ENCODE measurements at regions not wholly inside any gene's neighbourhood (a gene's known extent, or its start where the extent isn't known, plus 50 kb on each side); places are given as distances from the start of the nearest gene placed in this dataset.

- TF ChIP-seq ZNF174 (CRISPR knock-in tag; IDR thresholded peaks at IDR 0.05) (no peak), GATAD2A (IDR thresholded peaks at IDR 0.05) (no peak), HNRNPUL1 (IDR thresholded peaks at IDR 0.05; ENCODE audit: low read length) (no peak)
These were observed 223.1 kb upstream of the CAND1 start for GRCh38 chr12:67046062-67046461.

All from K562 (cell line).